Right lobe of liver (tissue), 4 donors: ENCODE measurements at regions not wholly inside any gene's neighbourhood (a gene's known extent, or its start where the extent isn't known, plus 50 kb on each side); places are given as distances from the start of the nearest gene placed in this dataset.

ENCODE experiments used
- POLR2A ChIP-seq: fragments of 450-650 bp; IDR thresholded peaks from one replicate; pipeline ENCODE4 v1.6.1; 2017; ENCODE audit warnings: antibody characterized with exemption, mild to moderate bottlenecking
- TF ChIP-seq, protein P1 (sequence below), 4 donors: fragments of 200-600 bp in 3 of 4; fragments of 450-650 bp in 1 of 4; IDR thresholded peaks; one replicate each; pipeline versions ENCODE4 v1.5.1 to v1.8.0; 2016 to 2022; ENCODE audit warnings: antibody characterized with exemption in 4 of 4, mild to moderate bottlenecking in 2 of 4
- donor health status: DM: no; HTN: no; CAD: no.
- donor health status: DM: no; HTN: no; CAD: no.
- donor health status: DM: no; HTN: yes; CAD: no.

DNA sequence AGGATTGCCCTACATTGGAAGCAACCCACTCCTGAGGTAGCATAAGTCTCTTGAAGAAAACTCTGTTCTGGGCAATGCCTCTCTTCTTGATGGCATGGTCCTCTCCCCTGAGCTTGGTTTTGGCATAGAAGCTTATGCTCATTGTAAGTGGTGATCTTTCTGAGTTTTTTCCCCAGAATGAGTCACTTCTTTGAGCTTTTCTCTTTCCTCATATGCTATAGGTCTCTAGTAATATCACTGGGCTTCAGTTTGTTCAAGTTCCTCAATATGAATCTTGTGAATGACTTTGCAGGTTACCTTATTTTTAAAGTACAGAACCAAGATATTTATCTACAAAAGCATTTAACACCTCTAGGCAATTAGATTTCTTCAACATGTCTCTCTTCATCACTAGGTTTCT lies 76.5 kb upstream of the ATG10 start:
- TF ChIP-seq, protein P1, sequence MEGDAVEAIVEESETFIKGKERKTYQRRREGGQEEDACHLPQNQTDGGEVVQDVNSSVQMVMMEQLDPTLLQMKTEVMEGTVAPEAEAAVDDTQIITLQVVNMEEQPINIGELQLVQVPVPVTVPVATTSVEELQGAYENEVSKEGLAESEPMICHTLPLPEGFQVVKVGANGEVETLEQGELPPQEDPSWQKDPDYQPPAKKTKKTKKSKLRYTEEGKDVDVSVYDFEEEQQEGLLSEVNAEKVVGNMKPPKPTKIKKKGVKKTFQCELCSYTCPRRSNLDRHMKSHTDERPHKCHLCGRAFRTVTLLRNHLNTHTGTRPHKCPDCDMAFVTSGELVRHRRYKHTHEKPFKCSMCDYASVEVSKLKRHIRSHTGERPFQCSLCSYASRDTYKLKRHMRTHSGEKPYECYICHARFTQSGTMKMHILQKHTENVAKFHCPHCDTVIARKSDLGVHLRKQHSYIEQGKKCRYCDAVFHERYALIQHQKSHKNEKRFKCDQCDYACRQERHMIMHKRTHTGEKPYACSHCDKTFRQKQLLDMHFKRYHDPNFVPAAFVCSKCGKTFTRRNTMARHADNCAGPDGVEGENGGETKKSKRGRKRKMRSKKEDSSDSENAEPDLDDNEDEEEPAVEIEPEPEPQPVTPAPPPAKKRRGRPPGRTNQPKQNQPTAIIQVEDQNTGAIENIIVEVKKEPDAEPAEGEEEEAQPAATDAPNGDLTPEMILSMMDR (IDR thresholded peaks at IDR 0.05) = no peak
- no peak for TF ChIP-seq POLR2A
